Kidney epithelial cell (primary cell): ENCODE measurements at regions not wholly inside any gene's neighbourhood (a gene's known extent, or its start where the extent isn't known, plus 50 kb on each side); places are given as distances from the start of the nearest gene placed in this dataset.

Source experiments
- DNase-seq: peaks from one replicate; pipeline ENCODE4 v3.0.0-alpha.2; 2010; ENCODE audit warnings: low read depth
- H3K27me3 ChIP-seq: 2 replicates; pipeline ENCODE4 v1.6.0; 2011; ENCODE audit warnings: low read length; ENCODE audit not compliant: control insufficient read depth, insufficient read depth
- H3K36me3 ChIP-seq: 2 replicates; pipeline ENCODE4 v1.5.1; 2011; ENCODE audit warnings: low read length; ENCODE audit not compliant: control insufficient read depth, insufficient read depth
- H3K4me3 ChIP-seq: 2 replicates; pipeline ENCODE4 v1.5.1; 2011; ENCODE audit warnings: low read depth, mild to moderate bottlenecking, control low read depth, low read length
- CTCF ChIP-seq: IDR thresholded peaks from 2 replicates; pipeline ENCODE4 v1.5.1; 2011; ENCODE audit warnings: mild to moderate bottlenecking, moderate library complexity, low read length, control low read depth, inconsistent platforms; ENCODE audit not compliant: insufficient read depth, poor library complexity, severe bottlenecking

- Histone ChIP-seq H3K27me3 (no peaks in the 10 kb centered on the region), H3K36me3 (no peaks in the 10 kb centered on the region), H3K4me3 (no peak overlapping the region)
- no peak for TF ChIP-seq CTCF
- no peak for DNase-seq
Observed at GRCh38 chr1:81226603-81226928, 574.2 kb upstream of the ADGRL2 start.

GRCh38 chr1:81225789-81226602, 574.7 kb upstream of the ADGRL2 start:
- no peak overlapping the region for H3K4me3 ChIP-seq
- no peak for TF ChIP-seq CTCF
- H3K36me3 ChIP-seq = no peaks in the 10 kb centered on the region
- H3K27me3 ChIP-seq = no peaks in the 10 kb centered on the region
- no peak for DNase-seq

- DNase-seq = no peak
- no peak for TF ChIP-seq CTCF
- Histone ChIP-seq H3K4me3 (no peak overlapping the region), H3K27me3 (no peaks in the 10 kb centered on the region), H3K36me3 (no peaks in the 10 kb centered on the region)
Observed at GRCh38 chr1:81224222-81224621, 576.5 kb upstream of the ADGRL2 start.

GRCh38 chr1:81221564-81221963, 579.2 kb upstream of the ADGRL2 start:
- no peaks in the 10 kb centered on the region for H3K36me3 ChIP-seq
- TF ChIP-seq CTCF = no peak
- no peak for DNase-seq
- no peak overlapping the region for H3K4me3 ChIP-seq
- H3K27me3 ChIP-seq = no peaks in the 10 kb centered on the region

- no peak for TF ChIP-seq CTCF
- Histone ChIP-seq H3K4me3 (no peak overlapping the region), H3K27me3 (no peaks in the 10 kb centered on the region), H3K36me3 (no peaks in the 10 kb centered on the region)
- no peak for DNase-seq
Observed at GRCh38 chr1:81220614-81221071, 580.1 kb upstream of the ADGRL2 start.

GRCh38 chr1:81217058-81217457, 583.7 kb upstream of the ADGRL2 start:
- no peak overlapping the region for H3K4me3 ChIP-seq
- no peaks in the 10 kb centered on the region for H3K27me3 ChIP-seq
- no peak for DNase-seq
- TF ChIP-seq CTCF = no peak
- H3K36me3 ChIP-seq = no peaks in the 10 kb centered on the region
